Smooth muscle cell (in vitro differentiated cells): ENCODE measurements at regions not wholly inside any gene's neighbourhood (a gene's known extent, or its start where the extent isn't known, plus 50 kb on each side); places are given as distances from the start of the nearest gene placed in this dataset.

Source experiments
- DNase-seq: peaks from one replicate; lab custom pipeline; 2025; ENCODE audit not compliant: unreplicated experiment; lab: John Stamatoyannopoulos, UW
- H2AFZ ChIP-seq: fragments of 200-600 bp; sonication (generic); 2 replicates; pipeline ENCODE4 v1.6.0; 2016; ENCODE audit warnings: antibody characterized with exemption, low read depth, mild to moderate bottlenecking
- H3F3A ChIP-seq: fragments of 200-600 bp; sonication (generic); 2 replicates; pipeline ENCODE4 v1.6.0; 2017; ENCODE audit warnings: antibody characterized with exemption, low read depth
- H3K27ac ChIP-seq: fragments of 200-600 bp; sonication (generic); 2 replicates; pipeline ENCODE4 v1.5.1; 2016; ENCODE audit warnings: low read depth, mild to moderate bottlenecking
- H3K27me3 ChIP-seq: fragments of 200-600 bp; sonication (generic); 2 replicates; pipeline ENCODE4 v1.6.1; 2016; ENCODE audit warnings: low read depth, mild to moderate bottlenecking
- H3K36me3 ChIP-seq: fragments of 200-600 bp; sonication (generic); 2 replicates; pipeline ENCODE4 v1.5.1; 2016; ENCODE audit warnings: low read depth
- H3K4me1 ChIP-seq: fragments of 200-600 bp; sonication (generic); 2 replicates; pipeline ENCODE4 v1.5.1; 2016; ENCODE audit warnings: low read depth
- H3K4me2 ChIP-seq: fragments of 200-600 bp; sonication (generic); 2 replicates; pipeline ENCODE4 v1.6.0; 2016; ENCODE audit warnings: mild to moderate bottlenecking
- H3K4me3 ChIP-seq: fragments of 200-600 bp; sonication (generic); 2 replicates; pipeline ENCODE4 v1.5.1; 2016; ENCODE audit warnings: mild to moderate bottlenecking
- H3K79me2 ChIP-seq: fragments of 200-600 bp; sonication (generic); 2 replicates; pipeline ENCODE4 v1.6.0; 2016; ENCODE audit warnings: low read depth, mild to moderate bottlenecking
- H3K9ac ChIP-seq: fragments of 200-600 bp; sonication (generic); 2 replicates; pipeline ENCODE4 v1.6.0; 2016; ENCODE audit warnings: low read depth
- H3K9me3 ChIP-seq: fragments of 200-600 bp; sonication (generic); replicated peaks from 2 replicates; pipeline ENCODE4 v1.5.1; 2016; ENCODE audit warnings: low read depth
- H4K20me1 ChIP-seq: fragments of 200-600 bp; sonication (generic); 2 replicates; pipeline ENCODE4 v1.6.0; 2016; ENCODE audit warnings: low read depth
- WGBS: methylation state at CpG from one replicate; pipeline ENCODE4 v1.1.7; 2016; ENCODE audit warnings: low lambda C conversion rate; 5-methylcytosine and 5-hydroxymethylcytosine counted together
- TF ChIP-seq, protein P1 (sequence below): fragments of 200-600 bp; sonication (generic); IDR thresholded peaks from 2 replicates; pipeline ENCODE4 v1.5.1; 2017; ENCODE audit warnings: borderline replicate concordance, mild to moderate bottlenecking, antibody characterized with exemption; ENCODE audit not compliant: insufficient read depth, poor library complexity, severe bottlenecking

DNA sequence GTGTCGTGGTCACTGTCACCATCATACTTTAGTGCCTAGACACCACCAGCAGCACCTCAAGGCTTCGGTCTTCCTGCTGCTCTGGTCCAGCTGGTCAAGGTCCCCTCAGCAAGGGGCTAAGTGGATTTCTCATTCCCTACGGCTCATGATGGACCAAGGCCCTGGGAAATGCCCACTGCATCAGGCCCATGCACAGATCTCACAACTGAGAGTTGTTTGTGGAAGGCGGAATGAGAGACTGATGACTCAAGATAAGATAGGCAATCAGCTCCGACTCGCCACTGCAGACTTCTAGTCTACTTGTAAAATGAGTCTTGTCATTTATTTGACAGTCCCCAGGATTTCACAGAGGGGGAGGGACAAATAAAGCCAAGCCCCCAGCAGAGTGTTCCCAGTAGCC is 108.4 kb upstream of the TBX20 start:
- DNase-seq, result no peak
- H3K27me3 ChIP-seq, result no peaks in the 10 kb centered on the region
- H2AFZ ChIP-seq, result no peak overlapping the region
- no peaks in the 10 kb centered on the region for H4K20me1 ChIP-seq
- 19% methylated on average over 6 of the region's 6 CpGs for WGBS
- no peak overlapping the region for H3K9ac ChIP-seq
- TF ChIP-seq, protein P1, sequence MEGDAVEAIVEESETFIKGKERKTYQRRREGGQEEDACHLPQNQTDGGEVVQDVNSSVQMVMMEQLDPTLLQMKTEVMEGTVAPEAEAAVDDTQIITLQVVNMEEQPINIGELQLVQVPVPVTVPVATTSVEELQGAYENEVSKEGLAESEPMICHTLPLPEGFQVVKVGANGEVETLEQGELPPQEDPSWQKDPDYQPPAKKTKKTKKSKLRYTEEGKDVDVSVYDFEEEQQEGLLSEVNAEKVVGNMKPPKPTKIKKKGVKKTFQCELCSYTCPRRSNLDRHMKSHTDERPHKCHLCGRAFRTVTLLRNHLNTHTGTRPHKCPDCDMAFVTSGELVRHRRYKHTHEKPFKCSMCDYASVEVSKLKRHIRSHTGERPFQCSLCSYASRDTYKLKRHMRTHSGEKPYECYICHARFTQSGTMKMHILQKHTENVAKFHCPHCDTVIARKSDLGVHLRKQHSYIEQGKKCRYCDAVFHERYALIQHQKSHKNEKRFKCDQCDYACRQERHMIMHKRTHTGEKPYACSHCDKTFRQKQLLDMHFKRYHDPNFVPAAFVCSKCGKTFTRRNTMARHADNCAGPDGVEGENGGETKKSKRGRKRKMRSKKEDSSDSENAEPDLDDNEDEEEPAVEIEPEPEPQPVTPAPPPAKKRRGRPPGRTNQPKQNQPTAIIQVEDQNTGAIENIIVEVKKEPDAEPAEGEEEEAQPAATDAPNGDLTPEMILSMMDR, result no peak
- H3K79me2 ChIP-seq, result no peaks in the 10 kb centered on the region
- H3K4me3 ChIP-seq, result no peak overlapping the region
- no peak overlapping the region for H3K27ac ChIP-seq
- no peaks in the 10 kb centered on the region for H3K4me1 ChIP-seq
- H3K9me3 ChIP-seq, result no peaks in the 10 kb centered on the region
- no peaks in the 10 kb centered on the region for H3K36me3 ChIP-seq
- no peaks in the 10 kb centered on the region for H3F3A ChIP-seq
- H3K4me2 ChIP-seq, result no peak overlapping the region

DNA sequence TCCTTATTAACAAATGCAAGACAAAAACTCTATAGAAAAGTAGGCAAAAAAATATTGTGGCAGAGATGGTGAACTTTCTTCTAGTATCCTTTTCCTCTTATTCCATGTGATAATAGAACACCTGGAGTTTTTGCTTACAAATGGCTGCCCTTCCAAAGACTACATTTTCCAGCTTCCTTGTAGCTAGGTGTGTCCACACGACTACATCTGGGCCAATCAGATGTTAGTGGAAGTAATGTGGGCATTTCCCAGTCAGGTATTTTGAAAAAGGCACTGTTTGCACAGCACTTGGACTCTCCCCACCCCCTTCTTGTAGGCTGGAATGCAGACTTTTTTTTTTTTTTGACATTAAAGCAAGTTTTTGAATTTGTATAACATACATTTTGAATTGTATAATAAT is 105.5 kb upstream of the TBX20 start:
- Histone ChIP-seq H3F3A (no peaks in the 10 kb centered on the region), H4K20me1 (no peaks in the 10 kb centered on the region), H3K4me2 (no peak overlapping the region), H3K27ac (no peak overlapping the region), H2AFZ (no peak overlapping the region), H3K36me3 (no peaks in the 10 kb centered on the region), H3K9me3 (no peaks in the 10 kb centered on the region), H3K9ac (no peak overlapping the region), H3K79me2 (no peaks in the 10 kb centered on the region), H3K4me3 (no peak overlapping the region), H3K4me1 (no peaks in the 10 kb centered on the region), H3K27me3 (no peaks in the 10 kb centered on the region)
- TF ChIP-seq, protein P1, result no peak
- DNase-seq, result no peak
- 81% methylated on average over 1 of the region's 1 CpG for WGBS

DNA sequence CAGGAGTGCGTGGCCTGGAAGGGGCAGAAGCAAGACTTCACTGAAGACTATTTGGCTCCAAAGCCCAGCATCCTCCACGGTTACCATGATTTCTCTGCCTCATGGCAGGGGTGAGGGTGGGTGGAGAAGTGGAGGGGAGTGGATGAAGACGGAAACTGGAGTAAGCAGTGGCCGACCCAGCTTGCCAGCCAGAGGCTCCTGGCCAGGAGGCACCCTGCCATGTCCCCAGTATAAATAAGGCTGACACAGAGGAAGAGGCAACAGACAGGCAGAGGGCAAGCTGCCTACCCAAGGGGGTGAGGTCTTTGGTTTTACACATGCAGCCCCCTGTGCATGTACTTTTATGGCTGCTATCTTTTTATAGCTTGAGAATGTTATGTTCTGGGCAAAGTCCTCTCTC is 102.6 kb upstream of the TBX20 start:
- Histone ChIP-seq H3F3A (peaks cover 7% of the 10 kb centered on the region), H2AFZ (no peak overlapping the region), H3K9me3 (no peaks in the 10 kb centered on the region), H3K27me3 (no peaks in the 10 kb centered on the region), H3K36me3 (no peaks in the 10 kb centered on the region), H3K79me2 (no peaks in the 10 kb centered on the region), H3K4me2 (no peak overlapping the region), H3K4me3 (no peak overlapping the region), H4K20me1 (no peaks in the 10 kb centered on the region), H3K27ac (no peak overlapping the region), H3K9ac (no peak overlapping the region), H3K4me1 (peaks cover 4% of the 10 kb centered on the region)
- no peak for DNase-seq
- WGBS, result 83% methylated on average over 4 of the region's 4 CpGs
- TF ChIP-seq, protein P1, result no peak

DNA sequence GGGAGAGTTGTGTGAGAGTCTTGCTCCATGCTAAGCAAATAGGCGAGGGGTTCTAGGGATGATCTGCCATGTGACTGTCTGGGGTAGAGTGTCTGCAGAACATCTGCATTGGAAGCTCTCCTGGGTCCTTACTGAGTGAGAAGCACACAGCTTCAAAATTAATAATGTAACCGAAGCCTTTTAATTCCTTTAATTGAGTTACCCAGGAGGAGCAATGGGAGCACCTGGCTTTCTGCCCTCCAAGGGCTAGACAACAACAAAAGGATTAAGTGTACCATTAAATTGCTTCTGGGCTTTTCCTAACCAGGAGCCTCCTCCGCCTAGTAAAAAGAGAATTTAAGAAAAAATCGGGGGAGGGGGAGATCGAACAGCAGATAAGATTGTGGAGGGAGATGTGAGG is 102.0 kb upstream of the TBX20 start:
- Histone ChIP-seq H3K79me2 (no peaks in the 10 kb centered on the region), H4K20me1 (no peaks in the 10 kb centered on the region), H3F3A (peaks cover 7% of the 10 kb centered on the region), H2AFZ (no peak overlapping the region), H3K4me1 (peaks cover 4% of the 10 kb centered on the region), H3K9ac (no peak overlapping the region), H3K36me3 (no peaks in the 10 kb centered on the region), H3K4me2 (no peak overlapping the region), H3K27ac (no peak overlapping the region), H3K27me3 (no peaks in the 10 kb centered on the region), H3K9me3 (no peaks in the 10 kb centered on the region), H3K4me3 (no peak overlapping the region)
- DNase-seq, result no peak
- TF ChIP-seq, protein P1, result no peak
- 60% methylated on average over 5 of the region's 5 CpGs for WGBS
